Psoas muscle (tissue), 7 donors: ENCODE measurements at regions not wholly inside any gene's neighbourhood (a gene's known extent, or its start where the extent isn't known, plus 50 kb on each side); places are given as distances from the start of the nearest gene placed in this dataset.

ENCODE experiments used
- ATAC-seq, 4 donors: fragments of 200-7000 bp; cut with Tn5 transposase; one replicate each; pipeline ENCODE4 v1.9.1; 2020; ENCODE audit warnings: moderate library complexity in 3 of 4, mild to moderate bottlenecking in 2 of 4
- DNase-seq, 2 donors: peaks; one replicate each; pipeline ENCODE4 v3.0.0-alpha.2; 2020
- H3K27ac ChIP-seq: fragments of 200-600 bp; one replicate; pipeline ENCODE4 v1.8.0; 2022
- H3K27me3 ChIP-seq, 3 donors: fragments of 200-600 bp in 1 of 3; one replicate each; pipeline versions ENCODE4 v1.6.1 to v1.8.0; 2013 to 2022; ENCODE audit warnings: low read length in 2 of 3, mild to moderate bottlenecking in 2 of 3, moderate library complexity in 1 of 3; ENCODE audit not compliant: insufficient read depth in 3 of 3
- H3K36me3 ChIP-seq, 2 donors: fragments of 200-600 bp in 1 of 2; one replicate each; pipeline versions ENCODE4 v1.6.1 to v1.8.0; 2013 to 2022; ENCODE audit warnings: low read depth in 1 of 2, mild to moderate bottlenecking in 1 of 2, moderate library complexity in 1 of 2; ENCODE audit not compliant: insufficient read depth in 1 of 2
- H3K4me1 ChIP-seq: fragments of 200-600 bp; one replicate; pipeline ENCODE4 v1.8.0; 2022
- H3K4me3 ChIP-seq: fragments of 200-600 bp; one replicate; pipeline ENCODE4 v1.8.0; 2022; ENCODE audit warnings: mild to moderate bottlenecking
- H3K9me3 ChIP-seq: fragments of 200-600 bp; one replicate; pipeline ENCODE4 v1.8.0; 2022
- WGBS, 3 donors: extraction: QIAGEN DNeasy Blood & Tissue Kit; methylation state at CpG; one replicate each; pipeline versions ENCODE4 v1.1.6 to v1.1.7; 2013; 5-methylcytosine and 5-hydroxymethylcytosine counted together
- intact Hi-C, 2 donors: fragments of 100-400 bp; cut with DNase I; formaldehyde crosslinking; loops; one replicate each; pipeline versions ENCODE4 v1.11.0 to v1.14.2; 2022
- TF ChIP-seq, protein P1 (sequence below): fragments of 200-600 bp; IDR thresholded peaks from one replicate; pipeline ENCODE4 v1.8.0; 2022; ENCODE audit warnings: antibody characterized with exemption
- donor health status: healthy with polysubstance abuse.
- donor health status: DM: no; HTN: no; CAD: no; lungs with moderate emphysema.
- donor health status: Bipolar disorder and iron deficiency.
- donor health status: healthy.
- donor health status: DM: yes; HTN: yes; CAD: no.
- donor health status: DM: no; HTN: no; CAD: no.
- donor health status: DM: yes; HTN: yes; CAD: no.

DNA sequence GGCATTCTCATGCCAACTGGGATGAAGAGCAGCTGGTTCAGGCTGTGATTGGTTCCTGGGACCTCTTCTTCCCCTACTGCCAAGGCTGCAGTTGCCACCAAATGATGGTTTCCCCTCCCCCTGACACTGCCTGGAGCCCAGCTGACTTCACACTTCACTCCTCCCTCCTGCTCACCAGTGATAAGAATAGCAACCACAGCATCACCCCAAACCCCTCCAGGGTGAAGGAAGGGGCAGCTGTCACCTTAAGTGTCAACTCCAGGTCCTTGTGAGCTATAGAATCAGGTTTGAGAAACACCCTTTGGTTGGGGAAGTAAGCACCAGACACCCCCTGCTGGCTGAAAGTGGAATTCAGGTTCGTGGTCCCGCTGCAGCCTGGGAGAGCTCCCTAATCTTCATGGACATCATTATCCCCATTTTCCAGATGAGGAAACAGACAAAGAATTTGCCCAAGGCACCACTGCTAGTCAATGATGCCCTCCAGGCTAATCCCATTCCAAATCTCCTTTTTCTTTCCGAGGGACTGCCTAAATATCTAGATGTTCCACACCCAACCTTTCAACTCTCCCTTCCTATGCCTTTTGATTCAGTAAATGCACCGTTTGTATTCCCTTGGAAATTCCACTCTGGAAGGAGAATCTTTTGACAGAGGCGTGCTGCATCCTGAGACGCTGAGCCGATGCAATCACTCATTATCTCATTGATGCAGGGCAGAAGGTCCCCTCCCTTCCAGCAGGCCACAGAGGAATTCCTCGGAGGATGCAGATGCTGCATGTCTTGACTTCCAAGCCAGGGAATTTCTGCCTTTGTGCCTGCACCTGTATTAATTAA, 50.6 kb upstream of the UQCRFS1 start:
- peak; percentile 51 to 66 for DNase-seq
- H3K27ac ChIP-seq = peak overlapping the region; percentile 28
- TF ChIP-seq, protein P1, sequence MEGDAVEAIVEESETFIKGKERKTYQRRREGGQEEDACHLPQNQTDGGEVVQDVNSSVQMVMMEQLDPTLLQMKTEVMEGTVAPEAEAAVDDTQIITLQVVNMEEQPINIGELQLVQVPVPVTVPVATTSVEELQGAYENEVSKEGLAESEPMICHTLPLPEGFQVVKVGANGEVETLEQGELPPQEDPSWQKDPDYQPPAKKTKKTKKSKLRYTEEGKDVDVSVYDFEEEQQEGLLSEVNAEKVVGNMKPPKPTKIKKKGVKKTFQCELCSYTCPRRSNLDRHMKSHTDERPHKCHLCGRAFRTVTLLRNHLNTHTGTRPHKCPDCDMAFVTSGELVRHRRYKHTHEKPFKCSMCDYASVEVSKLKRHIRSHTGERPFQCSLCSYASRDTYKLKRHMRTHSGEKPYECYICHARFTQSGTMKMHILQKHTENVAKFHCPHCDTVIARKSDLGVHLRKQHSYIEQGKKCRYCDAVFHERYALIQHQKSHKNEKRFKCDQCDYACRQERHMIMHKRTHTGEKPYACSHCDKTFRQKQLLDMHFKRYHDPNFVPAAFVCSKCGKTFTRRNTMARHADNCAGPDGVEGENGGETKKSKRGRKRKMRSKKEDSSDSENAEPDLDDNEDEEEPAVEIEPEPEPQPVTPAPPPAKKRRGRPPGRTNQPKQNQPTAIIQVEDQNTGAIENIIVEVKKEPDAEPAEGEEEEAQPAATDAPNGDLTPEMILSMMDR = peak; percentile 75
- H3K27me3 ChIP-seq = no peaks in the 10 kb centered on the region
- peaks cover 10% of the 10 kb centered on the region for H3K4me1 ChIP-seq
- H3K9me3 ChIP-seq = no peaks in the 10 kb centered on the region
- no peak overlapping the region for H3K4me3 ChIP-seq
- H3K36me3 ChIP-seq = no peaks in the 10 kb centered on the region
- ATAC-seq = peak; percentile 56 to 82 (median 78)
- 17 to 24% (median 18%) methylated on average over 8 of the region's 8 CpGs for WGBS, 3 donors
- intact Hi-C loops = loop anchor here (1.0 to 10.0 kb wide), 3 partner anchors 144 to 529 kb away; no protein-coding TSS in a partner anchor

GRCh38 chr19:29264897-29265296, 51.9 kb upstream of the UQCRFS1 start:
- intact Hi-C loops = loop anchor here (2.0 to 10.0 kb wide), 2 partner anchors 528 to 530 kb away; no protein-coding TSS in a partner anchor
- Histone ChIP-seq H3K4me1 (peaks cover 10% of the 10 kb centered on the region), H3K36me3 (no peaks in the 10 kb centered on the region), H3K27ac (no peak overlapping the region), H3K4me3 (no peak overlapping the region), H3K27me3 (peaks cover 0 to 10% (median 0%) of the 10 kb centered on the region in 3 donors), H3K9me3 (no peaks in the 10 kb centered on the region)
- TF ChIP-seq, protein P1 = no peak
- ATAC-seq = no peak
- 91 to 94% (median 94%) methylated on average over 7 of the region's 7 CpGs for WGBS, 3 donors
- DNase-seq = no peak

DNA sequence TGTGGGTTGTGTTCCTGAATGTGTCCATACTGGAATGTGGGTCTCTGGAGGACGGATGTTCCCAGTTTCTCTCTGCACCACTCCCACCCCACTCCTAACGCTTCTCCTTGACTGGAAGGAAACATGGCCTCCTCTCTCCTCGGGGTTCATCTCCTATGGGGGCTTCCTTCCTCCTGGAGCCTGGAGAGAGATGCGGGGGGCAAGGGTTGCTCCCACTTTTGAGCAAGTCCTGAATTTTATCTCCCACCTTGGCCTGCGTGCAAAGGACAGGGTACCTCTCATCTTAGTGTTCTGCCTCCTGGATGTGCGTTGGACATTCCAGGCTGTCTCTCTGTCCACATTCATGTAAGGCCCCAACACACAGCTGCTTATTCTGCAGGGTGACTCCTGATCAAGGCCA, 52.5 kb upstream of the UQCRFS1 start:
- ATAC-seq = no peak
- no peak for DNase-seq
- TF ChIP-seq, protein P1 = no peak
- 79 to 87% (median 82%) methylated on average over 6 of the region's 6 CpGs for WGBS, 3 donors
- peaks cover 0 to 11% (median 0%) of the 10 kb centered on the region in 3 donors for H3K27me3 ChIP-seq
- H3K27ac ChIP-seq = no peak overlapping the region
- H3K4me1 ChIP-seq = peaks cover 7% of the 10 kb centered on the region
- intact Hi-C loops = loop anchor here (2.0 to 10.0 kb wide), 2 partner anchors 529 to 531 kb away; no protein-coding TSS in a partner anchor
- no peaks in the 10 kb centered on the region for H3K36me3 ChIP-seq
- no peaks in the 10 kb centered on the region for H3K9me3 ChIP-seq
- no peak overlapping the region for H3K4me3 ChIP-seq

GRCh38 chr19:29266001-29266400, 53.0 kb upstream of the UQCRFS1 start:
- 36 to 62% (median 61%) methylated on average over 4 of the region's 4 CpGs for WGBS, 3 donors
- intact Hi-C loops = loop anchor here in 1 of 2 donors (10.0 kb wide), 1 partner anchor 531 kb away; no protein-coding TSS in a partner anchor
- H3K9me3 ChIP-seq = no peaks in the 10 kb centered on the region
- no peak overlapping the region for H3K4me3 ChIP-seq
- TF ChIP-seq, protein P1 = no peak
- no peak overlapping the region for H3K27ac ChIP-seq
- no peak for DNase-seq
- no peak for ATAC-seq
- no peaks in the 10 kb centered on the region for H3K36me3 ChIP-seq
- H3K27me3 ChIP-seq = peaks cover 0 to 15% (median 0%) of the 10 kb centered on the region in 3 donors
- peaks cover under 1% of the 10 kb centered on the region for H3K4me1 ChIP-seq
